IMR-90 (cell line): ENCODE measurements at regions not wholly inside any gene's neighbourhood (a gene's known extent, or its start where the extent isn't known, plus 50 kb on each side); places are given as distances from the start of the nearest gene placed in this dataset.

Experiments used
- ATAC-seq: fragments of 200-7000 bp; cut with Tn5 transposase; 2 replicates; pipeline ENCODE4 v1.9.1; 2020; ENCODE audit warnings: low read depth, mild to moderate bottlenecking, moderate library complexity
- BruUV-seq: library from RNA; stranded (reverse); fragments of 400-500 nt; replicated peaks from 2 replicates; lab custom pipeline; 2021; lab: Mats Ljungman, UMichigan
- CTCF ChIA-PET: fragments of 300-600 bp; formaldehyde crosslinking; extraction: SDS; loops from one replicate; lab custom pipeline; 2021; ENCODE audit warnings: antibody characterized with exemption; lab: Yijun Ruan, JAX
- POLR2A ChIA-PET: fragments of 300-600 bp; sonication (Branson Sonifier 250); formaldehyde crosslinking; loops from one replicate; lab custom pipeline; 2022; ENCODE audit warnings: antibody characterized with exemption; ENCODE audit not compliant: unreplicated experiment; lab: Charles Lee
- DNase-seq: peaks from one replicate; pipeline ENCODE4 v3.0.0; 2013
- H2AFZ ChIP-seq: replicated peaks from 2 replicates; pipeline ENCODE3; 2013; ENCODE audit warnings: low read length, mild to moderate bottlenecking; ENCODE audit not compliant: poor library complexity
- H2AK5ac ChIP-seq: 2 replicates; pipeline ENCODE4 v1.6.1; 2013; ENCODE audit warnings: low read depth, low read length, inconsistent platforms
- H2AK9ac ChIP-seq: replicated peaks from 2 replicates; pipeline ENCODE3; 2013; ENCODE audit warnings: mild to moderate bottlenecking, low read depth, low read length, moderate library complexity; ENCODE audit not compliant: poor library complexity
- H2BK120ac ChIP-seq: 2 replicates; pipeline ENCODE4 v1.6.1; 2013; ENCODE audit warnings: low read depth, low read length, inconsistent platforms
- H2BK15ac ChIP-seq: 3 replicates; pipeline ENCODE4 v1.6.1; 2013; ENCODE audit warnings: low read depth, low read length, inconsistent platforms
- H2BK20ac ChIP-seq: 2 replicates; pipeline ENCODE4 v1.6.1; 2013; ENCODE audit warnings: low read depth, mild to moderate bottlenecking, inconsistent platforms, low read length, moderate library complexity
- H2BK5ac ChIP-seq: 2 replicates; pipeline ENCODE4 v1.6.1; 2013; ENCODE audit warnings: mild to moderate bottlenecking, low read depth, low read length, inconsistent platforms; ENCODE audit not compliant: poor library complexity, severe bottlenecking
- H3K14ac ChIP-seq: replicated peaks from 2 replicates; pipeline ENCODE4 v1.6.1; 2013; ENCODE audit warnings: low read depth, low read length, inconsistent platforms
- H3K18ac ChIP-seq: 2 replicates; pipeline ENCODE4 v1.6.1; 2013; ENCODE audit warnings: low read depth, low read length, control low read depth
- H3K23ac ChIP-seq: 2 replicates; pipeline ENCODE4 v1.6.1; 2013; ENCODE audit warnings: low read depth, low read length, inconsistent platforms
- H3K27ac ChIP-seq: 2 replicates; pipeline ENCODE4 v1.5.1; 2013; ENCODE audit warnings: mild to moderate bottlenecking, control low read depth, low read length; ENCODE audit not compliant: insufficient read depth
- H3K27me3 ChIP-seq: 2 replicates; pipeline ENCODE4 v1.6.1; 2013; ENCODE audit warnings: low read length; ENCODE audit not compliant: control insufficient read depth, insufficient read depth
- H3K36me3 ChIP-seq: 2 replicates; pipeline ENCODE4 v1.6.1; 2013; ENCODE audit warnings: low read length, mixed read lengths; ENCODE audit not compliant: control insufficient read depth, insufficient read depth
- H3K4ac ChIP-seq: 2 replicates; pipeline ENCODE4 v1.6.1; 2013; ENCODE audit warnings: low read depth, low read length, inconsistent platforms
- H3K4me1 ChIP-seq: 2 replicates; pipeline ENCODE4 v1.6.1; 2013; ENCODE audit warnings: low read length, mixed read lengths; ENCODE audit not compliant: control insufficient read depth, insufficient read depth
- H3K4me2 ChIP-seq: 2 replicates; pipeline ENCODE4 v1.6.1; 2013; ENCODE audit warnings: low read depth, mild to moderate bottlenecking, control low read depth, low read length, moderate library complexity
- H3K4me3 ChIP-seq: 2 replicates; pipeline ENCODE4 v1.5.1; 2013; ENCODE audit warnings: low read depth, mild to moderate bottlenecking, control low read depth, low read length, moderate library complexity; ENCODE audit not compliant: insufficient read depth
- H3K56ac ChIP-seq: 2 replicates; pipeline ENCODE4 v1.6.1; 2013; ENCODE audit warnings: low read length, inconsistent platforms; ENCODE audit not compliant: insufficient read depth; ENCODE audit errors: extremely low read depth
- H3K79me1 ChIP-seq, 2 experiments: 2 replicates each; pipeline ENCODE4 v1.6.1; 2013; ENCODE audit warnings: low read length in 2 of 2, inconsistent platforms in 1 of 2, low read depth in 1 of 2
- H3K9ac ChIP-seq: 2 replicates; pipeline ENCODE4 v1.6.1; 2013; ENCODE audit warnings: low read depth, low read length, control low read depth
- H3K9me1 ChIP-seq: 2 replicates; pipeline ENCODE4 v1.6.1; 2013; ENCODE audit warnings: low read length, inconsistent platforms; ENCODE audit not compliant: insufficient read depth
- H3K9me3 ChIP-seq: 2 replicates; pipeline ENCODE4 v1.6.1; 2013; ENCODE audit warnings: low read length; ENCODE audit not compliant: control insufficient read depth, insufficient read depth
- H4K20me1 ChIP-seq: 2 replicates; pipeline ENCODE4 v1.6.1; 2013; ENCODE audit warnings: low read length, inconsistent platforms; ENCODE audit not compliant: insufficient read depth
- H4K5ac ChIP-seq: 2 replicates; pipeline ENCODE4 v1.6.1; 2013; ENCODE audit warnings: mild to moderate bottlenecking, low read depth, low read length, control low read depth
- H4K8ac ChIP-seq, 2 experiments: 2 replicates each; pipeline ENCODE4 v1.6.1; 2013; ENCODE audit warnings: low read depth in 2 of 2, low read length in 2 of 2, control low read depth in 1 of 2, inconsistent platforms in 1 of 2
- H4K91ac ChIP-seq: 2 replicates; pipeline ENCODE4 v1.6.1; 2013; ENCODE audit warnings: low read depth, low read length, inconsistent platforms; ENCODE audit not compliant: insufficient read depth
- BHLHE40 ChIP-seq: fragments of 150-350 bp; IDR thresholded peaks from 2 replicates; pipeline ENCODE4 v1.6.1; 2016; ENCODE audit warnings: mild to moderate bottlenecking, low read depth, low read length
- CEBPB ChIP-seq: IDR thresholded peaks from 2 replicates; pipeline ENCODE4 v1.6.1; 2012; ENCODE audit warnings: low read depth, low read length, improper control_type of control experiment
- CTCF ChIP-seq: conservative IDR thresholded peaks from 2 replicates; pipeline ENCODE4 v1.5.1; 2012; ENCODE audit warnings: mild to moderate bottlenecking, low read depth, low read length, improper control_type of control experiment
- ELK1 ChIP-seq: fragments of 150-350 bp; IDR thresholded peaks from 2 replicates; pipeline ENCODE4 v1.6.1; 2016; ENCODE audit warnings: low read depth, mild to moderate bottlenecking, low read length, moderate library complexity, borderline replicate concordance
- NFE2L2 ChIP-seq: fragments of 150-350 bp; IDR thresholded peaks from 2 replicates; pipeline ENCODE4 v1.6.1; 2016; ENCODE audit warnings: low read depth, mild to moderate bottlenecking, low read length
- POLR2A ChIP-seq: IDR thresholded peaks from 2 replicates; pipeline ENCODE4 v1.6.1; 2012; ENCODE audit warnings: mild to moderate bottlenecking, low read depth, low read length
- RAD21 ChIP-seq: IDR thresholded peaks from 2 replicates; pipeline ENCODE4 v1.6.1; 2012; ENCODE audit warnings: low read length, improper control_type of control experiment
- RCOR1 ChIP-seq: IDR thresholded peaks from 2 replicates; pipeline ENCODE4 v1.6.1; 2012; ENCODE audit warnings: mild to moderate bottlenecking, low read length, improper control_type of control experiment; ENCODE audit not compliant: insufficient replicate concordance
- RFX5 ChIP-seq: IDR thresholded peaks from 2 replicates; pipeline ENCODE4 v1.8.0; 2012; ENCODE audit warnings: low read depth, mild to moderate bottlenecking, low read length, moderate library complexity
- WGBS, 2 experiments: methylation state at CpG; one replicate each; pipeline versions ENCODE4 v1.1.5 to v1.1.7; 2013; ENCODE audit warnings: missing lambda C conversion rate in 2 of 2; ENCODE audit not compliant: insufficient read length in 1 of 2; ENCODE audit errors: extremely low coverage in 2 of 2; 5-methylcytosine and 5-hydroxymethylcytosine counted together
- dilution Hi-C: fragments of 300-500 bp; cut with HindIII; formaldehyde crosslinking; loops from one replicate; pipeline ENCODE4 v1.14.3; 2018; ENCODE audit warnings: low sequenced_read_pairs; ENCODE audit not compliant: unreplicated experiment
- in situ Hi-C: fragments of 300-500 bp; cut with MboI; formaldehyde crosslinking; loops from 3 replicates; pipeline ENCODE4 v1.14.3; 2019; ENCODE audit warnings: low sequenced_read_pairs, inconsistent platforms, mixed read lengths
- intact Hi-C: fragments of 100-400 bp; cut with micrococcal nuclease; formaldehyde crosslinking; loops from 2 replicates; pipeline ENCODE4 v1.10.0; 2022

GRCh38 chr10:4018054-4018511 lies 233.1 kb upstream of the KLF6 start:
- Histone ChIP-seq H3K36me3 (no peaks in the 10 kb centered on the region), H3K9me3 (no peaks in the 10 kb centered on the region), H3K14ac (no peak overlapping the region), H3K4me1 (no peaks in the 10 kb centered on the region), H2BK5ac (no peak overlapping the region), H3K27ac (no peak overlapping the region), H3K4ac (no peak overlapping the region), H2BK120ac (no peak overlapping the region), H3K79me1 (no peaks in the 10 kb centered on the region), H4K91ac (no peak overlapping the region), H3K27me3 (no peaks in the 10 kb centered on the region), H3K4me2 (no peak overlapping the region), H4K20me1 (no peaks in the 10 kb centered on the region), H3K23ac (no peak overlapping the region), H4K5ac (no peak overlapping the region), H2AK5ac (no peak overlapping the region), H2BK20ac (no peak overlapping the region), H2BK15ac (no peak overlapping the region), H3K18ac (no peak overlapping the region), H2AFZ (no peak overlapping the region), H2AK9ac (no peak overlapping the region), H3K9ac (no peak overlapping the region), H3K56ac (no peak overlapping the region), H3K4me3 (no peak overlapping the region), H3K9me1 (no peaks in the 10 kb centered on the region), H4K8ac (no peak overlapping the region)
- BruUV-seq: no TSS peak
- TF ChIP-seq RFX5 (no peak), NFE2L2 (no peak), BHLHE40 (no peak), RCOR1 (no peak), ELK1 (no peak), POLR2A (no peak), RAD21 (no peak), CEBPB (no peak), CTCF (no peak)
- dilution Hi-C loops: no loop called here
- DNase-seq: no peak
- in situ Hi-C loops: no loop called here
- intact Hi-C loops: no loop called here
- ChIA-PET CTCF (no interaction called here), POLR2A (no interaction called here)
- WGBS, 2 experiments: no CpG with 5 or more reads among the region's 4 CpGs
- no peak for ATAC-seq
